Neural cell (in vitro differentiated cells): ENCODE measurements at regions not wholly inside any gene's neighbourhood (a gene's known extent, or its start where the extent isn't known, plus 50 kb on each side); places are given as distances from the start of the nearest gene placed in this dataset.

Experiments used
- H2AFZ ChIP-seq: fragments of 200-600, 300-800 bp; sonication (generic), shearing (Covaris generic); 2 replicates; pipeline ENCODE4 v1.6.0; 2014; ENCODE audit warnings: low read depth, mild to moderate bottlenecking, antibody characterized with exemption, low read length, moderate library complexity
- H3F3A ChIP-seq: fragments of 200-600 bp; shearing (Covaris generic); 2 replicates; pipeline ENCODE4 v1.6.1; 2016; ENCODE audit warnings: mild to moderate bottlenecking, moderate library complexity, mixed read lengths, antibody characterized with exemption, low read length; ENCODE audit not compliant: insufficient read depth, poor library complexity, severe bottlenecking
- H3K27ac ChIP-seq: fragments of 200-600, 300-800 bp; sonication (generic), shearing (Covaris generic); 2 replicates; pipeline ENCODE4 v1.5.1; 2014; ENCODE audit warnings: mild to moderate bottlenecking, low read length, moderate library complexity
- H3K27me3 ChIP-seq: fragments of 300-800, 200-600 bp; sonication (generic), shearing (Covaris generic); 2 replicates; pipeline ENCODE4 v1.6.0; 2014; ENCODE audit warnings: mild to moderate bottlenecking, low read depth, low read length, moderate library complexity; ENCODE audit not compliant: insufficient read depth
- H3K36me3 ChIP-seq: fragments of 300-800, 200-600 bp; sonication (generic), shearing (Covaris generic); 2 replicates; pipeline ENCODE4 v1.5.1; 2014; ENCODE audit warnings: mild to moderate bottlenecking, antibody characterized with exemption, low read length, moderate library complexity; ENCODE audit not compliant: insufficient read depth
- H3K4me2 ChIP-seq: fragments of 300-800, 200-600 bp; sonication (generic), shearing (Covaris generic); 2 replicates; pipeline ENCODE4 v1.6.0; 2014; ENCODE audit warnings: mild to moderate bottlenecking, low read length
- H3K4me3 ChIP-seq: fragments of 300-800, 200-600 bp; sonication (generic), shearing (Covaris generic); 2 replicates; pipeline ENCODE4 v1.5.1; 2014; ENCODE audit warnings: mild to moderate bottlenecking, low read length, moderate library complexity
- H3K79me2 ChIP-seq: fragments of 200-600 bp; shearing (Covaris generic); replicated peaks from 2 replicates; pipeline ENCODE4 v1.6.0; 2014; ENCODE audit warnings: mild to moderate bottlenecking, low read length, moderate library complexity; ENCODE audit not compliant: insufficient read depth
- H3K9ac ChIP-seq: fragments of 300-800, 200-600 bp; sonication (generic), shearing (Covaris generic); 2 replicates; pipeline ENCODE4 v1.6.1; 2016; ENCODE audit warnings: mild to moderate bottlenecking, low read length, mixed read lengths
- H3K9me2 ChIP-seq: fragments of 200-600 bp; shearing (Covaris generic); 2 replicates; pipeline ENCODE4 v1.6.1; 2016; ENCODE audit warnings: mild to moderate bottlenecking, low read length, mixed read lengths; ENCODE audit not compliant: insufficient read depth
- H3K9me3 ChIP-seq: fragments of 200-600, 300-800 bp; sonication (generic), shearing (Covaris generic); 2 replicates; pipeline ENCODE4 v1.6.1; 2016; ENCODE audit warnings: mild to moderate bottlenecking, mixed run types, low read length, moderate library complexity, mixed read lengths
- H4K20me1 ChIP-seq: fragments of 200-600 bp; shearing (Covaris generic); 2 replicates; pipeline ENCODE4 v1.6.1; 2016; ENCODE audit warnings: mild to moderate bottlenecking, mixed run types; ENCODE audit not compliant: insufficient read depth
- EP300 ChIP-seq: fragments of 450-650 bp; conservative IDR thresholded peaks from 2 replicates; pipeline ENCODE4 v1.6.1; 2014; ENCODE audit warnings: antibody characterized with exemption, mild to moderate bottlenecking, moderate library complexity; ENCODE audit not compliant: poor library complexity, severe bottlenecking
- EZH2 ChIP-seq: fragments of 200-600, 300-800 bp; shearing (Covaris generic), sonication (generic); IDR thresholded peaks from 2 replicates; pipeline ENCODE4 v1.6.1; 2014; ENCODE audit warnings: antibody characterized with exemption, low read length, borderline replicate concordance, mild to moderate bottlenecking; ENCODE audit not compliant: insufficient read depth, poor library complexity, severe bottlenecking
- MXI1 ChIP-seq: fragments of 450-650 bp; conservative IDR thresholded peaks from 2 replicates; pipeline ENCODE4 v1.6.1; 2014; ENCODE audit warnings: antibody characterized with exemption, mild to moderate bottlenecking; ENCODE audit not compliant: poor library complexity, severe bottlenecking
- POLR2AphosphoS5 ChIP-seq: IDR thresholded peaks from 2 replicates; pipeline ENCODE4 v1.6.1; 2012
- RAD21 ChIP-seq: fragments of 450-650 bp; conservative IDR thresholded peaks from 2 replicates; pipeline ENCODE4 v1.6.1; 2014; ENCODE audit warnings: antibody characterized with exemption, mild to moderate bottlenecking, moderate library complexity
- SMC3 ChIP-seq: fragments of 450-650 bp; conservative IDR thresholded peaks from 2 replicates; pipeline ENCODE4 v1.6.1; 2014; ENCODE audit warnings: antibody characterized with exemption, mild to moderate bottlenecking, moderate library complexity; ENCODE audit not compliant: poor library complexity
- TAF1 ChIP-seq: IDR thresholded peaks from 2 replicates; pipeline ENCODE4 v1.6.1; 2012; ENCODE audit warnings: low read depth
- TF ChIP-seq, protein P1 (sequence below): IDR thresholded peaks from 2 replicates; pipeline ENCODE4 v1.6.1; 2012; ENCODE audit warnings: borderline replicate concordance
- TF ChIP-seq, protein P2 (sequence below): fragments of 450-650 bp; IDR thresholded peaks from 2 replicates; pipeline ENCODE4 v1.5.1; 2014; ENCODE audit warnings: antibody characterized with exemption, mild to moderate bottlenecking, moderate library complexity; ENCODE audit not compliant: poor library complexity, severe bottlenecking

DNA sequence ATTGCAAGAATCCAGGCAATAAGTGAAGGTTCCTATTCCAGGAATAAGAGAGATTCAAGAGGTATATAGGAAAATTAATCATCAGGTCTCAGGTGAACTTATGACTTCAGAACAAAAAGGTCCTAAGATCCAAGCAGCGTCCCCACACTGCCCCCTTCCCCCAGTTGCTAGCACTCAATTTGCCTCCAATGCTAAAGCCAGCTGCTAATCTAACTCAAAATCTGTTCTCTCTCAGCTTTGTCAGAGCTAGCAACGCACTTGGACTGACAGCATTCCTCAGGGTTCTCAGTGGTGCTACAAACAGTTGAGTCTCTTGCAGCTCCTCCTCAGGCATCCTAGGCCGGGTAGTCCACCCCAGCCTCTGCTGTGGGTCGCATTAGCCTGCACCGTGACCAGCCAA is 148.3 kb downstream of the RFX6 start:
- Histone ChIP-seq H3K9me3 (no peaks in the 10 kb centered on the region), H3K4me3 (no peak overlapping the region), H3K9ac (no peak overlapping the region), H3K36me3 (no peaks in the 10 kb centered on the region), H2AFZ (no peak overlapping the region), H3F3A (no peaks in the 10 kb centered on the region), H3K27me3 (no peaks in the 10 kb centered on the region), H3K4me2 (no peak overlapping the region), H3K27ac (no peak overlapping the region), H3K9me2 (no peaks in the 10 kb centered on the region), H3K79me2 (no peaks in the 10 kb centered on the region), H4K20me1 (no peaks in the 10 kb centered on the region)
- TF ChIP-seq MXI1: no peak

DNA sequence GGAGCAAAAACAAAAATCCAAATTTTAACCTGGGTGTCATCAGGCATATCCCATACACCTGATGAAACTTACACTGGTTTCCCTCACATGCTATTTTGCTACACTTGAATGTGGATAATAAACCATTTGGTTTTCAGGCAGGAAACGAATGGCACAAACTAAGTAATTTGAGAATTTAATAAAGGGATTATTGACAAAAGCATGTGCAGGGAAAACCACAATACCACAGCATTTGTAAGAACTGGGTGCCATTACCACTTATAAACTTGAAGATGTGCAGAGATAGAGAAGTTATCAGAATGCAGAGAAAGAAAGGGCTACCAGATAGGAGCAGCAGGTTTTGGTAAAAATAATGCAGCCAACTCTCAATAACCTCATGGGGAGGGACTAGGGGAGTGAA is 151.2 kb downstream of the RFX6 start:
- H4K20me1 ChIP-seq: no peaks in the 10 kb centered on the region
- TF ChIP-seq POLR2AphosphoS5: no peak
- TF ChIP-seq RAD21: no peak
- no peak for TF ChIP-seq TAF1
- TF ChIP-seq, protein P1, sequence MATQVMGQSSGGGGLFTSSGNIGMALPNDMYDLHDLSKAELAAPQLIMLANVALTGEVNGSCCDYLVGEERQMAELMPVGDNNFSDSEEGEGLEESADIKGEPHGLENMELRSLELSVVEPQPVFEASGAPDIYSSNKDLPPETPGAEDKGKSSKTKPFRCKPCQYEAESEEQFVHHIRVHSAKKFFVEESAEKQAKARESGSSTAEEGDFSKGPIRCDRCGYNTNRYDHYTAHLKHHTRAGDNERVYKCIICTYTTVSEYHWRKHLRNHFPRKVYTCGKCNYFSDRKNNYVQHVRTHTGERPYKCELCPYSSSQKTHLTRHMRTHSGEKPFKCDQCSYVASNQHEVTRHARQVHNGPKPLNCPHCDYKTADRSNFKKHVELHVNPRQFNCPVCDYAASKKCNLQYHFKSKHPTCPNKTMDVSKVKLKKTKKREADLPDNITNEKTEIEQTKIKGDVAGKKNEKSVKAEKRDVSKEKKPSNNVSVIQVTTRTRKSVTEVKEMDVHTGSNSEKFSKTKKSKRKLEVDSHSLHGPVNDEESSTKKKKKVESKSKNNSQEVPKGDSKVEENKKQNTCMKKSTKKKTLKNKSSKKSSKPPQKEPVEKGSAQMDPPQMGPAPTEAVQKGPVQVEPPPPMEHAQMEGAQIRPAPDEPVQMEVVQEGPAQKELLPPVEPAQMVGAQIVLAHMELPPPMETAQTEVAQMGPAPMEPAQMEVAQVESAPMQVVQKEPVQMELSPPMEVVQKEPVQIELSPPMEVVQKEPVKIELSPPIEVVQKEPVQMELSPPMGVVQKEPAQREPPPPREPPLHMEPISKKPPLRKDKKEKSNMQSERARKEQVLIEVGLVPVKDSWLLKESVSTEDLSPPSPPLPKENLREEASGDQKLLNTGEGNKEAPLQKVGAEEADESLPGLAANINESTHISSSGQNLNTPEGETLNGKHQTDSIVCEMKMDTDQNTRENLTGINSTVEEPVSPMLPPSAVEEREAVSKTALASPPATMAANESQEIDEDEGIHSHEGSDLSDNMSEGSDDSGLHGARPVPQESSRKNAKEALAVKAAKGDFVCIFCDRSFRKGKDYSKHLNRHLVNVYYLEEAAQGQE: no peak
- TF ChIP-seq EP300: no peak
- TF ChIP-seq SMC3: no peak
- TF ChIP-seq MXI1: no peak
- TF ChIP-seq, protein P2, sequence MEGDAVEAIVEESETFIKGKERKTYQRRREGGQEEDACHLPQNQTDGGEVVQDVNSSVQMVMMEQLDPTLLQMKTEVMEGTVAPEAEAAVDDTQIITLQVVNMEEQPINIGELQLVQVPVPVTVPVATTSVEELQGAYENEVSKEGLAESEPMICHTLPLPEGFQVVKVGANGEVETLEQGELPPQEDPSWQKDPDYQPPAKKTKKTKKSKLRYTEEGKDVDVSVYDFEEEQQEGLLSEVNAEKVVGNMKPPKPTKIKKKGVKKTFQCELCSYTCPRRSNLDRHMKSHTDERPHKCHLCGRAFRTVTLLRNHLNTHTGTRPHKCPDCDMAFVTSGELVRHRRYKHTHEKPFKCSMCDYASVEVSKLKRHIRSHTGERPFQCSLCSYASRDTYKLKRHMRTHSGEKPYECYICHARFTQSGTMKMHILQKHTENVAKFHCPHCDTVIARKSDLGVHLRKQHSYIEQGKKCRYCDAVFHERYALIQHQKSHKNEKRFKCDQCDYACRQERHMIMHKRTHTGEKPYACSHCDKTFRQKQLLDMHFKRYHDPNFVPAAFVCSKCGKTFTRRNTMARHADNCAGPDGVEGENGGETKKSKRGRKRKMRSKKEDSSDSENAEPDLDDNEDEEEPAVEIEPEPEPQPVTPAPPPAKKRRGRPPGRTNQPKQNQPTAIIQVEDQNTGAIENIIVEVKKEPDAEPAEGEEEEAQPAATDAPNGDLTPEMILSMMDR: no peak
- TF ChIP-seq EZH2: no peak

DNA sequence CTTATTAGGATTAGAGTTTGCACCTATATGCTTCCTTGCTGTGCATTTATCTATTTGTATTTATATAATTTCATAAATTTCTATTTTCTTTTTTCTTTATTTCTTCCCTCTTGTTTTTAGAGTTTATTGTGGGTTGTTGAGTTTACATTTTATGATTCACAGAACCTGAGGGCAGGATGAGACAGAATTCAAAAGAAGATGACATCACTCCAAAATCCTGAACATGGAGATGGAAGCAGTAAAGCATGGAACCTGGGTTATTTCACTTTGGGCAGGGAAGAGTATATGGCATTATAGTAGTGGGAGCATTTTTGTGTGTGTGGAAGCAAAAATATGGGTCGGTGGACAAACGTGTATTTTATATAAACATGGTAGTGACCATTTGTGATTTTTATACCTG is 157.5 kb downstream of the RFX6 start:
- Histone ChIP-seq H3K4me2 (no peak overlapping the region), H4K20me1 (no peaks in the 10 kb centered on the region), H3K79me2 (no peaks in the 10 kb centered on the region), H3K27ac (no peak overlapping the region), H3K9me2 (no peaks in the 10 kb centered on the region), H3K9ac (no peak overlapping the region), H3F3A (no peaks in the 10 kb centered on the region), H3K9me3 (no peaks in the 10 kb centered on the region), H3K36me3 (no peaks in the 10 kb centered on the region), H3K27me3 (no peaks in the 10 kb centered on the region), H2AFZ (no peak overlapping the region), H3K4me3 (no peak overlapping the region)
- TF ChIP-seq MXI1: no peak
- no peak for TF ChIP-seq SMC3
- no peak for TF ChIP-seq RAD21
- TF ChIP-seq, protein P1: no peak
- no peak for TF ChIP-seq POLR2AphosphoS5
- no peak for TF ChIP-seq TAF1
- TF ChIP-seq, protein P2: no peak

More for the DNA sequence above, 151.2 kb downstream of the RFX6 start:
- Histone ChIP-seq H3K36me3 (no peaks in the 10 kb centered on the region), H3K27ac (no peak overlapping the region), H3F3A (no peaks in the 10 kb centered on the region), H2AFZ (no peak overlapping the region), H3K79me2 (no peaks in the 10 kb centered on the region), H3K9me2 (no peaks in the 10 kb centered on the region), H3K9ac (no peak overlapping the region), H3K4me3 (no peak overlapping the region), H3K9me3 (no peaks in the 10 kb centered on the region), H3K4me2 (no peak overlapping the region), H3K27me3 (no peaks in the 10 kb centered on the region)
